SK-N-SH (cell line): ENCODE measurements at regions not wholly inside any gene's neighbourhood (a gene's known extent, or its start where the extent isn't known, plus 50 kb on each side); places are given as distances from the start of the nearest gene placed in this dataset.

Experiments used
- CHD2 ChIP-seq: fragments of 150-350 bp; IDR thresholded peaks from 2 replicates; pipeline ENCODE4 v1.6.1; 2018; ENCODE audit warnings: low read length; ENCODE audit not compliant: partially characterized antibody
- CTCF ChIP-seq: fragments of 200-600 bp; sonication (generic); IDR thresholded peaks from 2 replicates; pipeline ENCODE4 v1.6.1; 2017; ENCODE audit warnings: antibody characterized with exemption, mild to moderate bottlenecking, moderate library complexity
- ELF1 ChIP-seq: IDR thresholded peaks from 2 replicates; pipeline ENCODE4 v1.4.0; 2012
- FOSL2 ChIP-seq: IDR thresholded peaks from 2 replicates; pipeline ENCODE4 v1.4.0; 2012; ENCODE audit warnings: low read depth, mild to moderate bottlenecking, moderate library complexity, borderline replicate concordance
- FOXJ3 ChIP-seq: sonication (generic); formaldehyde crosslinking; IDR thresholded peaks from 2 replicates; pipeline ENCODE4 v1.5.1; 2020; ENCODE audit warnings: mild to moderate bottlenecking, missing genetic modification reagents
- PBX3 ChIP-seq: IDR thresholded peaks from 2 replicates; pipeline ENCODE4; 2012
- POLR2AphosphoS5 ChIP-seq: IDR thresholded peaks from 2 replicates; pipeline ENCODE4 v1.6.1; 2012; ENCODE audit warnings: low read depth, low read length
- RXRA ChIP-seq: IDR thresholded peaks from 2 replicates; pipeline ENCODE4 v1.4.0; 2012; ENCODE audit warnings: low read depth, mild to moderate bottlenecking, borderline replicate concordance
- TAF1 ChIP-seq: IDR thresholded peaks from 2 replicates; pipeline ENCODE4 v1.6.1; 2012; ENCODE audit warnings: low read depth, mild to moderate bottlenecking, low read length, moderate library complexity, borderline replicate concordance
- USF1 ChIP-seq: IDR thresholded peaks from 2 replicates; pipeline ENCODE4 v1.4.0; 2012; ENCODE audit warnings: low read depth, borderline replicate concordance
- YY1 ChIP-seq: IDR thresholded peaks from 2 replicates; pipeline ENCODE4 v1.4.0; 2012; ENCODE audit warnings: low read depth, mild to moderate bottlenecking
- TF ChIP-seq, protein P1 (sequence below): IDR thresholded peaks from 2 replicates; pipeline ENCODE4 v1.4.0; 2012; ENCODE audit warnings: low read depth
- TF ChIP-seq, protein P2 (sequence below): IDR thresholded peaks from 2 replicates; pipeline ENCODE4 v1.6.1; 2012; ENCODE audit warnings: mild to moderate bottlenecking, low read depth, low read length, moderate library complexity

DNA sequence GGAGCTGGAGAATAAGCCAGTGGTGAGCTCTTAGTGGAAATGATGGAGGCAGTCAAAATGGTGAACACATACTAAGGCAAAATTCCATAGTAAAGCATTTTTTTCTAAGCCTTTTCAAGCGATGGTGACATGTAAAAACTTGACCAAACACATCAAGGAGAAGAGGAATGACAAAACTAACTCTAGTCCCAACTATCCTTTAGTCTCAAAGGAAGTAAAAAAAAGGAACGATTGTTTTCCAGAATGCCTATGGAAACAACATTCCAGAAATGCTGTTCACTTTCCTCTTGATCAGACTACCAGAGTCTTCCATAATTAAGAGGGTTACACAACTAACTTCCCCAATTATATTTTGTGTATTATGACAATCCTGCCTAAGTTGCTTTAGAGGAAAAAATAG lies 715.6 kb downstream of the EPHA4 start:
- TF ChIP-seq CTCF: no peak
- TF ChIP-seq PBX3: no peak
- TF ChIP-seq ELF1: no peak
- TF ChIP-seq POLR2AphosphoS5: no peak
- no peak for TF ChIP-seq USF1
- no peak for TF ChIP-seq YY1
- no peak for TF ChIP-seq CHD2
- TF ChIP-seq FOXJ3 (CRISPR knock-in tag): no peak
- TF ChIP-seq, protein P1, sequence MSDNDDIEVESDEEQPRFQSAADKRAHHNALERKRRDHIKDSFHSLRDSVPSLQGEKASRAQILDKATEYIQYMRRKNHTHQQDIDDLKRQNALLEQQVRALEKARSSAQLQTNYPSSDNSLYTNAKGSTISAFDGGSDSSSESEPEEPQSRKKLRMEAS: no peak
- no peak for TF ChIP-seq FOSL2
- TF ChIP-seq RXRA: no peak
- TF ChIP-seq, protein P2, sequence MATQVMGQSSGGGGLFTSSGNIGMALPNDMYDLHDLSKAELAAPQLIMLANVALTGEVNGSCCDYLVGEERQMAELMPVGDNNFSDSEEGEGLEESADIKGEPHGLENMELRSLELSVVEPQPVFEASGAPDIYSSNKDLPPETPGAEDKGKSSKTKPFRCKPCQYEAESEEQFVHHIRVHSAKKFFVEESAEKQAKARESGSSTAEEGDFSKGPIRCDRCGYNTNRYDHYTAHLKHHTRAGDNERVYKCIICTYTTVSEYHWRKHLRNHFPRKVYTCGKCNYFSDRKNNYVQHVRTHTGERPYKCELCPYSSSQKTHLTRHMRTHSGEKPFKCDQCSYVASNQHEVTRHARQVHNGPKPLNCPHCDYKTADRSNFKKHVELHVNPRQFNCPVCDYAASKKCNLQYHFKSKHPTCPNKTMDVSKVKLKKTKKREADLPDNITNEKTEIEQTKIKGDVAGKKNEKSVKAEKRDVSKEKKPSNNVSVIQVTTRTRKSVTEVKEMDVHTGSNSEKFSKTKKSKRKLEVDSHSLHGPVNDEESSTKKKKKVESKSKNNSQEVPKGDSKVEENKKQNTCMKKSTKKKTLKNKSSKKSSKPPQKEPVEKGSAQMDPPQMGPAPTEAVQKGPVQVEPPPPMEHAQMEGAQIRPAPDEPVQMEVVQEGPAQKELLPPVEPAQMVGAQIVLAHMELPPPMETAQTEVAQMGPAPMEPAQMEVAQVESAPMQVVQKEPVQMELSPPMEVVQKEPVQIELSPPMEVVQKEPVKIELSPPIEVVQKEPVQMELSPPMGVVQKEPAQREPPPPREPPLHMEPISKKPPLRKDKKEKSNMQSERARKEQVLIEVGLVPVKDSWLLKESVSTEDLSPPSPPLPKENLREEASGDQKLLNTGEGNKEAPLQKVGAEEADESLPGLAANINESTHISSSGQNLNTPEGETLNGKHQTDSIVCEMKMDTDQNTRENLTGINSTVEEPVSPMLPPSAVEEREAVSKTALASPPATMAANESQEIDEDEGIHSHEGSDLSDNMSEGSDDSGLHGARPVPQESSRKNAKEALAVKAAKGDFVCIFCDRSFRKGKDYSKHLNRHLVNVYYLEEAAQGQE: no peak
- no peak for TF ChIP-seq TAF1
